GM19467 (cell line): ENCODE measurements at regions not wholly inside any gene's neighbourhood (a gene's known extent, or its start where the extent isn't known, plus 50 kb on each side); places are given as distances from the start of the nearest gene placed in this dataset.
A peak's percentile ranks its signal among the peaks of the same experiment; 100 is the strongest.

Experiments used
- ATAC-seq: cut with Tn5 transposase; IDR thresholded peaks from one replicate; pipeline ENCODE4 v1.9.1; 2021; ENCODE audit warnings: mild to moderate bottlenecking, moderate library complexity; ENCODE audit not compliant: unreplicated experiment

DNA sequence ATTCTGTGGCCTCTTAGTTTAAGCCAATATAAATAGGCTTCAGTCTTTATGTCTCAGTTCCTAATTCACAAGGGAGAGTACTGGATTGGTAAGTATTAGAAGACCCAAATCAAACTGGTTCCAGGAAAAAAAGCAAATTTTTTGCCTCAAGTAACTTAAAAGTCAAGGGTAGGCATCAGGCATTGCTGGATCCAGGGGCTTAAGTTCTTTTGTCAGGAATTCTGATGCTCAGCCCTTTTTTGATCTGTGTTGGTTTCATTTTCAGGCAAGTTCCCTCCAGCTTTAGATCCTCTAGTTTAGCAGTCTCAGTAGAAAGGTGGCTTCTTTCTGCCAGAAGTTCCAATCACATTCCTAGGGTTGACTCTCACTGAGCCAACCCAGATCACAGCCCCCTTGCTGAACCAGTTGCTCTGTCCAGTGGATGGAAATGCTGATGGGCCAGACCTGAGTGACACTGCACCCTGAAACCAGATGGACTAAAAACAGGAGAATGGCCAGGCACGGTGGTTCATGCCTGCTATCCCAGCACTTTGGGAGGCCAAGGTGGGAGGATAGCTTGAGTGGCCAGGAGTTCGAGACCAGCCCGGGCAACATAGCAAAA is 253.5 kb downstream of the SHQ1 start:
- ATAC-seq = no peak

DNA sequence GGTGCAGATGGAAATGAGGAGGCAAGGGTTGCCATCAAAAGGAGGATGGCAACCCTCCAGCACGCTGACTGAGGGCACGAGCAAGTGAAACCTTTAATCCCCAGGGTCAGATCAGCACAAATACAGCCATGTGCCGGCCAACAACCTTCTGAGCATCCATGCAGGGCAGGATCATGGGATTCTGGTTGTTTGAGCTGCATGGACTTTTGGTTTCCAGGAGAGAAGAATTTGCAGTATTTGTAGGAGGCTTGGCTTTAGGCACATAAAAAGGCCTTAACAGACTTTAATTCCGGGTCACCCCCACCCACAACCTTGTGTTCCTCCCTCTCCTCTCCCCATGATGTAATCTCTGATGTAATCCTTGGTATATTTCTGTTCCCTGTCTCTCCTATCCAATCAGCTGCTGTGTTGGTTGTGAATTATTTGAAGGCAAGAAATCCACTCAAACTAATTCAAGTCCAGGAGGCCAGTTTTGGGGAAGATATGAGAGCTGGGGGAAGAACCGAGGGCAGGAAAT is 254.3 kb downstream of the SHQ1 start:
- ATAC-seq = no peak

DNA sequence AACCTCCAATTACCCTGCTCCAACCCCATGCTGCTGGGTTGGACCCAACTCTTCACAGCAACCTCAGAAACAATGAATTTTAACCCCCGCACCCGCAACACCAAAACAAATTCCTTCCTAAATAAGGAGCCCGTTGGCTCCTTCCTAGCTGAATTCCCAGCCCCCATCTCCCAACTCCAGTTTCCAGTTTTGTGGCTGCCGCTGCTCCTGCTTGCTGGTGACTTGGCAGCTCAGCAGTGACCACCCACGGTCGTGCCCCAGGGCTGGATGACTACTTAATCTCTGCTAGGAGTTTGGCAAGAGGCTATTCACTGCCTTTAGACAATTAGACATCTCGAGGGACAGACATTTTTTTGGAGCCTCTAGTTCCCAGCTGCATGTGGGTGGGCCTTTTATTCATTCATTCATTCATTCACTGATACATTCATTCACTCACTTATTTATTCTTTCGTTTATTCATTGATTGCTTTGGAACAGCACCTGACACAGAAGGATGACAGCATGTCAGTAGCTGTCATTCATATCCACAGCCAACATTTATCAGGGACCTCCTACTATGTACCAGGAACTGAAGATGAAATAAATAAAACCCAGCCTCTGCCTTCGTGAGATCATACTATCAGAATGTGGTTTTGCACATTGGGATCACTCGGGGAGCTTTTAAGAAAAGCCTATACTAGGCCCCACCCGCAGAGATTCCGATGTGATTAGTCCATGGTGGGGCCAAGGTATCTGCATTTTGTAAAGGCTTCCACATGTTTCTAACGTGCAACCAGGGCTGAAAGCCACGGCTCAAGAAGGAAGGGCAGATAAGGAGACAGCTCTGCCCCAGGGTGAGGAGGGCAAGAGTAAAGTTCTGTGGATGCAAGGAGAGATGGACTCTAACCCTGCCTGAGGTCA is 256.5 kb downstream of the SHQ1 start:
- ATAC-seq = no peak

DNA sequence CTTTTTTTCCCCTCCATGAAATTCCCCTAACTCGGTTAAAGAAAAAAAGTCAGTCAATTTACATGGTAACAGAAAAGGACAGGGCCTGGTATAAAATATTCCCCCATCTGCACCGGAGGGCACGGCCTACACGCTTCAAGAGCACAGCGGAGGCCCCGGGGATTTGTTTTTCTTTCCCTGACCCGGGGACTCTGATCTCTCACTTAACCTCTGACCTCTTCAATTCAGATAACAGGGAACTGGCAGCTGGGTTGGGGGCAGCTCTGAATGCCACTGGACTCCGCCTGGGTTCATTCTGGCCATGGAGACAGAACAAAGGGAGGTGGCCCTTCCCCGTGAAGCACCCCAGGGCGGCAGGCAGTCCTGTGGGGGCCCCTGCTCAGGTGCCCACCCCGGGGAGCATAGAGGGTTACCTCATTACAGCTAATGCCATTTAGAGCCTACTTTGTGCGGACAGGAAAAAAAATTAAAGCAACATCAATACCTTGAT is 257.5 kb downstream of the SHQ1 start:
- no peak for ATAC-seq

DNA sequence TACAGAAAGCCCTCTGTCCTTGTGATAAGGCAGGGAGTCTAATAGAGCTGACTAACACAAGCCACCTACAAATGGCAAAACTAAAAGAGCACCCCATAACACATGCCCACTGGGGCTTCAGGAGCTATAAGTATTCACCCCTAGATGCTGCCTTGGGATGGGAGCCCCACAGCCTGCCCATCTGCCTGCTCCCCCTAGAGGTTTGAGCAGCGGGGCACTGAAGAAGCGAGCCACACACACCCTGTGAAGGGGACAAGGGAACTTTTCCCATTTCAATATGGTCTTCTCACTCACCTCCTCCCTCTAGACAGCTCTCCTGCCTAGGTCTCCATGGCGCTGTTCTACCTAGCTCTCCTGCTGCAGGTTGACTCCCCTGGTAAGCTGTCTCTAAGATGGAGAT is 261.0 kb downstream of the SHQ1 start:
- ATAC-seq = no peak

DNA sequence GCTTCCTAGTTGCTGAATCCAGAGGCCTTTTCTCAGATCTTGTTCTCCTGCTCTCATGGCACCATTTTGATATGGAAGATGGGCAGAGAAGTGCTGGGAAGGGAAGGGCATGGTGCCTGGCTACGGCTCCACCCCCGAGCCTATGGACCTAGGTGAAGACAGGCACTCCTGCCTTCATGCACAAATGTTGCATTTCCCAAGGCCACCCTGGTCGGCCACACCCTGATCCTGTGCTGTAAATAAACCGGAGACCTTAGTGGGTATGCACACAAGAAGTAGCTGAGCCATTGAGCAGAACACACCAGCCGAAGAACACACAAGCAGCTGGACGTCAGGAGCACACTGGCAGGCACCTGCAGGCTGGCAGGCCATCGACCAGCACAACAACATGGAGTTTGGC is 261.6 kb downstream of the SHQ1 start:
- no peak for ATAC-seq

DNA sequence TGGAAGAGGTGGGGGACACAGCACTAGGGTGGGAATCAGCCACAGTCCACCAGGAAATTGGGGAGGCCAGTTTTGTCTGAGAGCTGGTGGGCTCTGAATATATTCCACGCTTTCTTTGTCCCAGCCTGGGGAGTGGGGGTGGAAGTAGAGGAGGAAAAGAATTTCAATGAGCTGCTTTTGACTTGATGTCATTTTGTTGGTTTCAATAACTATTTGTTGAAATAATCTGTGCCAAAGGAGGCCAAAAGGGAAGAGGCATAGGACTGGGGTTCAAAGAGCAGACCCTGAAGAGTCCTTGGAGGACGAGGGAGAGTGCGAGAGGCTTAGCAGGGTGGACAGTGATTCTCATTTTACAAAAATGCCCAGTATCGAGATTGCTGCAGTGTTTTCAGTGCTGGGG is 262.3 kb downstream of the SHQ1 start:
- no peak for ATAC-seq

DNA sequence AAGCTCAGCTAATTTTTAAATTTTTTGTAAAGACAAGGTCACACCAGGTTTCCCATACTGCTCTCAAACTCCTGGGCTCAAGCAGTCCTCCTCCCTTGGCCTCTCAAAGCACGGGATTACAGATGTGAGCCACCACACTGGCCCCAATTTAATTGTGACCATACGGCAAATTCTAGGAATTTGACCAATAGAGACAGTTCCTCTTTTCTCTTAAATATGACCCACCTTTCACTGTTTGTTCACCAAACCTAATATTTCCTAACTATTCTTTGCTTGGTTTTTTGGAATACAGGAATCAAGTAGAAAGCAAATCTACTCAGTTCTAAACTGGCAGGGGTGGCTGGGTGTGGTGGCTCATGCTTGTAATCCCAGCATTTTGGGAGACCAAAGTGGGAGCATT is 264.0 kb downstream of the SHQ1 start:
- ATAC-seq = no peak

DNA sequence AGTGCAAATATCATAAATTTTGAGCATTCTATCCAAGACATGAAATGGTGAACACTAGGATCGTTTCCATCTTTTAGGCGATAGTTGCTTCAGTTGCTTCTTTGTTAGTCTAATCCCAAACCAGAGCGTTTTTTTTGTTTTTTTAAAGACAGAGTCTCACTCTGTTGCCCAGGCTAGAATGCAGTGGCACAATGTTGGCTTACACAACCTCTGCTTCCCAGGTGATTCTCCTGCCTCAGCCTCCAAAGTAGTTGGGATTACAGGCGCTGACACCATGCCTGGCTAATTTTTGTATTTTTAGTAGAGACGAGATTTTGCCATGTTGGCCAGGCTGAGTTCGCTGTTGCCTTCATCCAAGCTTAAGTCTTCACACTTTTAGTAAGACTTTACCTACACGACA is 265.3 kb downstream of the SHQ1 start:
- ATAC-seq = no peak

DNA sequence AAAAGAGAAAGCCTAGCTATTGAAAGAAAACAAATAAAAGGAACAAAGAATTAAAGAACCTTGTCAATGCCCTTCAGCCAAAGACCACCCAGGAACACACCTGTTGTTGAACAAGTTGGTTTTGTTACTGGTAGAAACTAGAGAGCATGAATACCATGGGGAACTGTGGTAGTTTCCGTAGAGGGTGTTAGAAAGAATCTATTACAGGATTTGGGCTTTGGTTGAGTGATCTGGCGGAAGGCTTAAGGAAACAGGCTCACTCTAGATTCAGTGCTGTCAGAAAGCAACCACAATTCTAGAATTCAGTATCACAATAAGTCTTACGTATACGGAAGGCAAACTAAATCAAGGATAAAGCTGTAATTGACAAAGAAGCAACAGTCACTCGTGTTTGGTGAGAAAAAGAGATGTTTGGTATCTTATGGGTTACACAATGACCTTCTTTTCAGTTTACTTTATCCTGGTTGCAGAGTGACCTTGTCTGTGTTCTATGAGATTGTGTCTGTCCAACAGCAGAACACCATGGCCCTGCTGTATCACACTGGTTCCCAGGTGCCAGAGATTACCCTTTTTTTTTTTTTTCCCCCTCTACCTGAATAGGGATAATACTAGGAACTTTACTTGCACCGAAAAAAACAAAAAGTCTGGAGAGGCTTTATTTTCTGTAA is 265.9 kb downstream of the SHQ1 start:
- ATAC-seq = peak; percentile 90

DNA sequence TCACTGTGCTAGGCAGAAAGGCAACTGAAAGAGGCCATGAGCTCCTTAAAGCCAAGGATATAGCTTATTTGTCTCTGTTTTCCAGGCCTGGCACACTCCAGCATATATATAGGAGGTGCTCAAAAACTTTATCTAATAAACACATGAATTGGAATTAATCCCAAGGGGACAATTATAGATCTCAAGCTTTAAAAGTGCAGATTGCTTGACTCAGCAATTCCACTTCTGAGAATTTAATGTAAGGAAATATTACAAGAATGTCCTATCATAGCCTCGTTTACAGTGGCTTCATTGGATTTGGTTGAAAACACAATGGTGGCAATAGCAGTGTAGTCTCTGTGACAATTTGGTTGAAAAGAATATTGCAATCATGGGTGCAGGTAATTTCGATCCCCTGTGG is 267.3 kb downstream of the SHQ1 start:
- ATAC-seq = no peak

DNA sequence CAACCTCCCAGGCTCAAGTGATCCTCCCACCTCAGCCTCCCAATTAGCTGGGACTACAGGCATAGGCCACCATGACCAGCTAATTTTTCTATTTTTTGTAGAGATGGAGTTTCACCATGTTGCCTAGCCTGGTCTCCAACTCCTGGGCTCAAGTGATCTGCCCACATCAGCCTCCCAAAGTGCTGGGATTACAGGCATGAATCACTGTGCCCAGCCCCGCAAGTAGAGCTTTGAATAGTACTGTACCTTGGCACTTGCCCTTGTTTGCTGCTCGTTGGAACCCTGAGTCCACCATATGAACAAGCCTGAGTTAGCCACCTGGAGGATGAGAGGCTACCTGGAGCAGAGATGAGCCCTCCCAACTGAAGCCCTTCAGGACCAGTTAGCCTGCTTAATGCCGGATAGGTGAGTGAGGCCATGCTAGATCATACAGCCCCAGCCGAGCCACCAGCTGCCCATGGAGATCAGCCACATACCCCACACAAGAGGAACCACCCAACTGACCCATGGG is 267.9 kb downstream of the SHQ1 start:
- no peak for ATAC-seq

DNA sequence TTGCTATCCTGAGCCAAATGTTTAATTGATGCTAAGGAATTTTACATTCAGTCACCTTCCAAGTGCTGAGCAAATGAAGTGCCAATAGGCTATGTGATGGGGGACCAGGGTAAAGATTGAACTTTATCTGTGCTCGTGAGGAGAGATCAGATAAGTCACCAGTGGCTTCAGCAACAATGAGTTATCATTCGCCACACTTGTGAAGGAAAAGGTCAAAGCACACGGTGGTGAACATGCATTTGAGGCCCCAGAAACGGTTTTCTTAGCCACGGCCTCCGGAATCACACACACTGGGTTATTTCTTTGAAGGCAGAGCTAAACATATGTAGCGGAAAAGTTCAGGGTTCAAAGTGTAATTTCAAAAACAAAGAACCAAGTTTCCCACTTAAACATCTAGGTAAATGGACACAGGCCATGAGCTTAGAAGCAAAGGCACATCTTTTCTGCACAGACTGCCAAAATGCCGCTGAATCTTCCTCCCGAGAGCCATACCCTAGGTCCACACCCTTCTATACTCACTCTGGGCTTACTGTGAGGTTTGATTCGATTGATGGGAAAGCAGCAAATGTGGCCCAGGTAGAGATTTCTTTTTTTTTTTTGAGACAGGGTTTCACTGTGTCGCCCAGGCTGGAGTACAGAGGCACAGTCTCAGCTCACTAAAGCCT is 268.5 kb downstream of the SHQ1 start:
- no peak for ATAC-seq

DNA sequence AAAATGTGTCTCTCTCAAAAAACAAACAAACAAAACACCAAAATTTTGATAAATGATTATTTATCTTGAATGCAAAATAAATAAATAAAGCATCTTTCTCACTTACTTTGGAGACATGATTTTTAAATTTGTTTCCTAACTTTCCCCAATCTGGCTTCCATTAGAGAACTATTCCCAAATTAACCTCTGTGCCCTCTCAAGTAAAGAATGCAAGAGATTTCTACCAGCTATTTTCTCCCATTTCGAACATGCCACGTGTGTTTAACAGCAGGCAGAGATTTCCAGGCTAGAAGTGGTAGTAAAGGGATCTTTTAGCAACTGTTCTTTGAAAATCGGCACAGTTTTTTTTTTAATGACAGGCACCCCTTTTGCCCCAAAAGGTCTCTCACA is 269.1 kb downstream of the SHQ1 start:
- ATAC-seq = no peak

DNA sequence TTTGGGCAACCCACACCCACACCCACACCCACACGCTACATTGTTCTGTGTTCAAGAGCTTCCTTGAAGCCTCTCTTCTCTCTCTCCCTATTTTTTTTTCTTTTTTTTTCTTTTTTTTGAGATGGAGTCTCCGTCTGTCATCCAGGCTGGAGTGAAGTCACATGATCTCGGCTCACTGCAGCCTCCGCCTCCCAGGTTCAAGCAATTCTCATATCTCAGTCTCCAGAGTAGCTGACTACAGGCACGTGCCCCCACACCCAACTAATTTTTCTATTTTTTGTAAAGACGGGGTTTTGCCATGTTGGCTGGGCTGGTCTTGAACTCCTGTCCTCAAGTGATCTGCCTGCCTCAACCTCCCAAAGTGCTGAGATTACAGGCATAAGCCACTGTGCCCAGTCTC is 271.1 kb downstream of the SHQ1 start:
- ATAC-seq = no peak

DNA sequence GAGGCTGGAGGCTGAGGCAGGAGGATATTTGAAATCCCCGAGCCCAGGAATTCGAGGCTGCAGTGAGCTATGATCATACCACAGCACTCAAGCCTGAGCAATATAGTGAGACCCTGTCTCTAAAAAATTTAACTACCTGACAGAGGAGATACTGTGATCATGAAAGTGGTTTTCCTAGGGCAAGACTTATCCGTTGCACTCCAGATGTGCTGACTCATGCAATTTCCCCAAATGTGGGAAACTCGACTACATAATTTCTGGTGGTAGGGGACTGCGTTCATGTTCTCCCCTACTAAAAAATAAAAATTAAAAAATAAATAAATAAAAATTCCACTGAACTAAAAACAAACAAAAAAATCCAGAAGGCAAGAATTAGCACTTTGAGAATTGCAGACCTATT is 271.7 kb downstream of the SHQ1 start:
- no peak for ATAC-seq

DNA sequence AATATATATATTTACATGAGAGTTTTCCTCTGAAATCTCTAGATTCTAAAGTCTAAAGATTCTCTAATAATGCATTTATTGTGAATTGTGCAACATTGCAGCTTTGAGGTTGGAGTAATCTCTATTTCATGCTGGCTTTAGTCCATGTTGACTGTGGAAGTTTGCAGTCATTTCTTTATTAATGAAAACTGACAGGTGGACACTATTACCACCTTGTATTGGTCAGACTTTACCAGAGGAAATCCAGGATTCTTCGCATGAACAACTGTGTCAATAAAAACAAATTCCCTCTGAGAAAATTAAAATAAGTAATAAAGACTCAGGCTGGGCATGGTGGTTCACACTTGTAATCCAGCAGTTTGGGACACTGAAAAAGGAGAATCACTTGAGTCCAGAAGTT is 274.1 kb downstream of the SHQ1 start:
- ATAC-seq = no peak

DNA sequence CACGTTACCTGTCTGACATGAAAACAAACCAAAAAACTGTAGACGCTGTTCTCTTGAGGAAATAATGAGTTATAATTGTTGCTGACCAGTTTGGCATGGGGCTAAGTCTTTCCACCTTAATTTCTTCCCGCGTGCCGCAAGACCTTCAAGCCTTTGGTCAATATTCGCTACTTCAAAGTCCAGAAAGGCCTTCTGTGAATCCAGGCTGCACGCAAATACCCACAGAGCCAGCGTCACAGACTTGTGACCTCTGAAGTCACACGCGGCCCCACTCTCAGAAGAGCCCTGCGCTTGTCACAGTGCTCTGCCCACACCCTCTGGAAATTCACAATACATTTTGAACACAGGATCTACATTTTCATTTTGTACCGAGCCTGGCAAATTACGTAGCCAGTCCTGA is 275.2 kb downstream of the SHQ1 start:
- no peak for ATAC-seq

DNA sequence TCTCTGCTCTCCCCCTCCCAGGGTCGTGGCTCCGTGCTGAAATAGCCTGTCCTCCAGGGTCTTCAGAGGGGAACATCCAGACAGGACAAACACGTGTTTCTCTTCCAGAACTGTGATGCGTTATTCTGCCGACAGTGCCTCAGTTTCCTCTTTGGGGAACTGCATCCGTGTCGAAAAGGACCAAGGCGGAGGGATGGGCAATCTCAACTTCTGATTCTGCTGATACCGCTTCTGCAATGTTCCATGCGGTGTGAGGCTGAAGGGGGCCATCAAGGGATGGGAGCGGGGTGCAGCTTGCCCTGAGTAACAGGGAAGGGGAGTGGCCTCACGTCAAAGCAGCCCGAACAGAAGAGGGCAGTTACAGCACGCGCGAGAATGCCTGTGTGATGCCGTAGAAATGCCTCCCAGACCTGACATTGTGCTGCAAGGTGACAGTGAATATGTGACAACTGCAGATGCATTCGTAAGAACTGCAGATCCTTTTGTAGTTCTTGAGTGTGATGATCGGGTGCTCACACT is 275.7 kb downstream of the SHQ1 start:
- ATAC-seq = no peak

DNA sequence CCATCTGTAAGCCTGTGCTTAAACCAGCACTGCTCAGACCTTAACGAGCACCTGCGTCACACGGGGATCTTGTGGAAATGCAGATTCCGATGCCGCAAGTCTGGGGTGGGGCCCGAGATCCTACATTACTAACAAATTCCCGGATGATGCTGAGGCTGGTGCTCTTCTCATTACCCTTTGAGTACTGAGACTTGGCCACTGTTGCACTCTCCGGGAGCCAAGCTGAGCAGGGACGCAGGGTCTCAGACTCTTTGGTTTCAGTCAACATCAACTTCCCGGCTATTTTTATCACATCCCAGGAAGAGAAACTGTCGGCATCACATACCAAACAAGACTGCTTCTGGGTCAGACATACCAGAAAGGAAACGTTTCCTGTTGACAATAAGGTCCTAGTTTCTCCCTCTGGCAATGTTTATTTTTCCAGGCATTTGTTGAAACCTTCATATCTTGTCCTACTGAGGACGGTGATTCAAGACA is 276.6 kb downstream of the SHQ1 start:
- ATAC-seq = no peak

DNA sequence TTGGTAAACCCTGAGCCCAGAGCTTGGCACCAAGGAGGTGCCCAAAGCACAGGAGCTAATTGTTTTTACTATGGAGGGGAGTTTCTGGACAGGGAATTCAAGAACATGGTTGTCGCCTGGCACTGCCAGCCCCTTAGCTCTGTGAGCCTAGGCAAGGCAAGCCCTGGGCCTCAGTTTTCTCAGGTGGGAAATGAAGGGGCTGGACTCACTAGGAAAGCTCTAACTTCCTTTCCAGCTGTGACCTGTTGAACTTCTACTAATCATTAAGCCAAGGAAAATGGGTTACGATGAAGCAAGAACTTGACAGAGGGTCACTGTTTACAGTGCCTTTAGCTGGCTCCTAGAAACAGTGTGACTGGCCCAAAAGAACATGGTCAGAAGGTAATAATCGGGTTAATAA is 277.2 kb downstream of the SHQ1 start:
- ATAC-seq = no peak
